PC-3 (cell line): ENCODE measurements at regions not wholly inside any gene's neighbourhood (a gene's known extent, or its start where the extent isn't known, plus 50 kb on each side); places are given as distances from the start of the nearest gene placed in this dataset.
A peak's percentile ranks its signal among the peaks of the same experiment; 100 is the strongest.

Experiments
- ATAC-seq: fragments of 200-7000 bp; cut with Tn5 transposase; 2 replicates; pipeline ENCODE4 v1.9.1; 2020; ENCODE audit warnings: mild to moderate bottlenecking, moderate library complexity
- BruUV-seq: library from RNA; stranded (reverse); fragments of 400-500 nt; replicated peaks from 2 replicates; lab custom pipeline; 2021; lab: Mats Ljungman, UMichigan
- CTCF ChIA-PET: fragments of 300-600 bp; sonication (Branson Sonifier 250); formaldehyde crosslinking; loops from one replicate; lab custom pipeline; 2022; ENCODE audit warnings: antibody characterized with exemption; lab: Charles Lee
- POLR2A ChIA-PET: fragments of 300-600 bp; sonication (Branson Sonifier 250); formaldehyde crosslinking; loops from one replicate; lab custom pipeline; 2022; ENCODE audit warnings: antibody characterized with exemption; ENCODE audit not compliant: unreplicated experiment; lab: Charles Lee
- DNase-seq: peaks from one replicate; pipeline ENCODE4 v3.0.0-alpha.2; 2015
- H2AFZ ChIP-seq: fragments of 300-600 bp; sonication (generic); 2 replicates; pipeline ENCODE4 v1.6.0; 2016; ENCODE audit warnings: antibody characterized with exemption, low read length
- H3F3A ChIP-seq: fragments of 300-600 bp; sonication (generic); one replicate; pipeline ENCODE4 v1.6.0; 2017; ENCODE audit warnings: antibody characterized with exemption, low read length, control low read depth, mild to moderate bottlenecking; ENCODE audit not compliant: unreplicated experiment
- H3K27ac ChIP-seq: fragments of 300-600 bp; sonication (generic); 2 replicates; pipeline ENCODE4 v1.5.1; 2016; ENCODE audit warnings: mild to moderate bottlenecking, low read length
- H3K27me3 ChIP-seq: fragments of 300-600 bp; sonication (generic); 2 replicates; pipeline ENCODE4 v1.6.1; 2016; ENCODE audit warnings: low read length, mixed read lengths
- H3K36me3 ChIP-seq: fragments of 300-600 bp; sonication (generic); 2 replicates; pipeline ENCODE4 v1.6.1; 2016; ENCODE audit warnings: low read depth, mixed run types, low read length, mixed read lengths
- H3K4me1 ChIP-seq: fragments of 300-600 bp; sonication (generic); 2 replicates; pipeline ENCODE4 v1.5.1; 2016; ENCODE audit warnings: low read length; ENCODE audit not compliant: insufficient read depth
- H3K4me2 ChIP-seq: fragments of 300-600 bp; sonication (generic); 2 replicates; pipeline ENCODE4 v1.6.0; 2016; ENCODE audit warnings: low read length
- H3K4me3 ChIP-seq: fragments of 300-600 bp; sonication (generic); 2 replicates; pipeline ENCODE4 v1.5.1; 2016; ENCODE audit warnings: mild to moderate bottlenecking, low read length, mixed read lengths
- H3K79me2 ChIP-seq: fragments of 300-600 bp; sonication (generic); 2 replicates; pipeline ENCODE4 v1.6.1; 2017; ENCODE audit warnings: low read length, mixed read lengths
- H3K9ac ChIP-seq: fragments of 300-600 bp; sonication (generic); 2 replicates; pipeline ENCODE4 v1.6.0; 2016; ENCODE audit warnings: mild to moderate bottlenecking, low read length
- H3K9me2 ChIP-seq: fragments of 300-600 bp; sonication (generic); replicated peaks from 2 replicates; pipeline ENCODE4 v1.6.1; 2016; ENCODE audit warnings: mixed run types, low read length, mixed read lengths
- H3K9me3 ChIP-seq: fragments of 300-600 bp; sonication (generic); 2 replicates; pipeline ENCODE4 v1.6.1; 2016; ENCODE audit warnings: low read length, mixed read lengths
- H4K20me1 ChIP-seq: fragments of 300-600 bp; sonication (generic); 2 replicates; pipeline ENCODE4 v1.6.1; 2016; ENCODE audit warnings: low read length, mixed read lengths
- EZH2 ChIP-seq: fragments of 300-600 bp; sonication (generic); IDR thresholded peaks from one replicate; pipeline ENCODE4 v1.6.1; 2017; ENCODE audit warnings: antibody characterized with exemption, mild to moderate bottlenecking, low read length; ENCODE audit not compliant: unreplicated experiment
- EZH2phosphoT487 ChIP-seq: fragments of 300-600 bp; sonication (generic); IDR thresholded peaks from 2 replicates; pipeline ENCODE4 v1.6.1; 2018; ENCODE audit warnings: mild to moderate bottlenecking, antibody characterized with exemption, low read length, borderline replicate concordance
- intact Hi-C: fragments of 100-400 bp; cut with micrococcal nuclease; formaldehyde crosslinking; loops from 2 replicates; pipeline ENCODE4 v1.9.0; 2023
- TF ChIP-seq, protein P1 (sequence below): fragments of 300-600 bp; sonication (generic); conservative IDR thresholded peaks from 2 replicates; pipeline ENCODE4 v1.5.1; 2017; ENCODE audit warnings: antibody characterized with exemption, low read depth, mild to moderate bottlenecking, low read length

DNA sequence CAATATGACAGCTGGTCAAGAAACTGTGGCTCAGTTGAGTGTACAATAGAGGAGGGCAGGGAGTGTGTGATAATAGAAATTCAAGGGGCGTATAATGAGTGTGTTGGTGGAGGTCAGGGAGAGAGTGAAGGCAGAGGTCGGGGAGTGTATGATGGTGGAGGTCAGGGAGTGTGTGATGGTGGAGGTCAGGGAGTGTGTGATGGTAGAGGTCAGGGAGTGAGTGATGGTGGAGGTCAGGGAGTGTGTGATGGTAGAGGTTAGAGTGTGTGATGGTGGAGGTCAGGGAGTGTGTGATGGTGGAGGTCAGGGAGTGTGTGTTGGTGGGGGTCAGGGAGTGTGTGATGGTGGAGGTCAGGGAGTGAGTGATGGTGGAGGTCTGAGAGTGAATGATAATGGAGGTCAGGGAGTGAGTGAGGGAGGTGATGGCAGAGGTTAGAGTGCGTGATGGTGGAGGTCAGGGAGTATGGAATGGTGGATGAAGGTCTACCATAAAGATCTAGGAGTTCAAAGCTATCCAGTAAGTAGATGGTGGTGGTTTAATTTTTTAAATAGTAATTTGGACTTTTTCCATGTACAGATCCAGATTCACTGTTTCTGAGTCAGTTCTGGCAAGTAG lies 57.7 kb upstream of the TNS3 start:
- no peak overlapping the region for H3K27ac ChIP-seq
- H3K4me1 ChIP-seq = peaks cover 12% of the 10 kb centered on the region
- H3K9me2 ChIP-seq = no peaks in the 10 kb centered on the region
- TF ChIP-seq EZH2phosphoT487 = no peak
- TF ChIP-seq, protein P1, sequence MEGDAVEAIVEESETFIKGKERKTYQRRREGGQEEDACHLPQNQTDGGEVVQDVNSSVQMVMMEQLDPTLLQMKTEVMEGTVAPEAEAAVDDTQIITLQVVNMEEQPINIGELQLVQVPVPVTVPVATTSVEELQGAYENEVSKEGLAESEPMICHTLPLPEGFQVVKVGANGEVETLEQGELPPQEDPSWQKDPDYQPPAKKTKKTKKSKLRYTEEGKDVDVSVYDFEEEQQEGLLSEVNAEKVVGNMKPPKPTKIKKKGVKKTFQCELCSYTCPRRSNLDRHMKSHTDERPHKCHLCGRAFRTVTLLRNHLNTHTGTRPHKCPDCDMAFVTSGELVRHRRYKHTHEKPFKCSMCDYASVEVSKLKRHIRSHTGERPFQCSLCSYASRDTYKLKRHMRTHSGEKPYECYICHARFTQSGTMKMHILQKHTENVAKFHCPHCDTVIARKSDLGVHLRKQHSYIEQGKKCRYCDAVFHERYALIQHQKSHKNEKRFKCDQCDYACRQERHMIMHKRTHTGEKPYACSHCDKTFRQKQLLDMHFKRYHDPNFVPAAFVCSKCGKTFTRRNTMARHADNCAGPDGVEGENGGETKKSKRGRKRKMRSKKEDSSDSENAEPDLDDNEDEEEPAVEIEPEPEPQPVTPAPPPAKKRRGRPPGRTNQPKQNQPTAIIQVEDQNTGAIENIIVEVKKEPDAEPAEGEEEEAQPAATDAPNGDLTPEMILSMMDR = no peak
- no peak for TF ChIP-seq EZH2
- H3F3A ChIP-seq = no peaks in the 10 kb centered on the region
- H3K36me3 ChIP-seq = no peaks in the 10 kb centered on the region
- H3K4me2 ChIP-seq = no peak overlapping the region
- intact Hi-C loops = no loop called here
- no peaks in the 10 kb centered on the region for H3K27me3 ChIP-seq
- H2AFZ ChIP-seq = no peak overlapping the region
- no TSS peak for BruUV-seq
- H3K9ac ChIP-seq = no peak overlapping the region
- H3K4me3 ChIP-seq = no peak overlapping the region
- no peak for ATAC-seq
- DNase-seq = no peak
- no peaks in the 10 kb centered on the region for H4K20me1 ChIP-seq
- H3K79me2 ChIP-seq = no peaks in the 10 kb centered on the region
- ChIA-PET CTCF (no interaction called here), POLR2A (no interaction called here)
- peaks cover 7% of the 10 kb centered on the region; the same call in 1 of the 2 replicates for H3K9me3 ChIP-seq

DNA sequence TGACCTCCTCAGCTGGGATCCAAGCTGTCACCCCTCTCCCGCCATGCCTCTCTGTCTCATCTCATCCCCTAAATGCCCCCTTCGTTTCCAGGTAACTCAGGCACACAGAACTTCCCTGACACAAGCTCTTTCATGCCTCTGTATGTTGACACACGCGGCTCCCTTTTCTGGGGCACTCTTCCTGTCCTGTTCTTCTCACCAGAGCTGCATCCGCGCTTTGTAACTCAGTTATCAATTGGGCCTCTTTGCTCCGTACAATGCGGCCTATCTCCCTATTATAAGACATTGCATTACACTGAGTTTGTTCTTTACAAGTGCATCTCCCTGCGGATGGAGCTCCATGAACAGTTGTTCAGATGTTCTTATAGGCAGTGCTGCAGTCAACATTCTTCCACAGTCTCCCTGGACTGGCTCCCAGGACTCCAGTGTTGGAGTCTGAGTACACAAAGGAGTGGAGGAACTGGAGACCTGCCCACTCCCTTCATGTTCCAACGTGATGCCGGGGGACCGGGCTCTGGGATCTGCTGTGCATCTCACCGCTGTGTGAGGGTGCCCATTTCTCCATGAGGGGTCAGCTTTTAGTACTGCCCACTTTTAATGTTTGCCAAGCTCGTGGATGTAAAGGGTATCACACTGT lies 56.9 kb upstream of the TNS3 start:
- CTCF ChIA-PET = no interaction called here
- DNase-seq (no peak), ATAC-seq (peak; percentile 59)
- Histone ChIP-seq H3K36me3 (no peaks in the 10 kb centered on the region), H3K9ac (no peak overlapping the region), H3K9me3 (peaks cover 4% of the 10 kb centered on the region; the same call in 1 of the 2 replicates), H3F3A (no peaks in the 10 kb centered on the region), H3K9me2 (no peaks in the 10 kb centered on the region), H3K4me2 (no peak overlapping the region), H3K79me2 (no peaks in the 10 kb centered on the region), H2AFZ (no peak overlapping the region), H3K4me3 (no peak overlapping the region), H3K4me1 (peaks cover 20% of the 10 kb centered on the region), H4K20me1 (no peaks in the 10 kb centered on the region), H3K27ac (no peak overlapping the region), H3K27me3 (no peaks in the 10 kb centered on the region)
- POLR2A ChIA-PET = interaction anchor here (0.5 to 0.6 kb wide), 2 partner anchors 25 to 148 kb away, joined by 3 to 4 read pairs; no protein-coding TSS in a partner anchor
- BruUV-seq = no TSS peak
- TF ChIP-seq, protein P1 = no peak
- TF ChIP-seq EZH2phosphoT487 = no peak
- TF ChIP-seq EZH2 = no peak
- intact Hi-C loops = no loop called here
